Gastrocnemius medialis (tissue), 4 donors: ENCODE measurements at regions not wholly inside any gene's neighbourhood (a gene's known extent, or its start where the extent isn't known, plus 50 kb on each side); places are given as distances from the start of the nearest gene placed in this dataset.

Source experiments
- ATAC-seq, 2 donors: fragments of 150-250 bp; one replicate each; pipeline ENCODE4 v1.9.1; 2016
- DNase-seq, 2 donors: peaks; one replicate each; pipeline ENCODE4 v3.0.0-alpha.2; 2019
- H3K27ac ChIP-seq, 4 donors: fragments of 200-600 bp; sonication (generic); 1 replicate in 1 of 4; 2 replicates in 3 of 4; pipeline ENCODE4 v1.5.1; 2016 to 2018; ENCODE audit warnings: mild to moderate bottlenecking in 2 of 4, moderate library complexity in 1 of 4
- H3K27me3 ChIP-seq, 3 donors: fragments of 200-600 bp; sonication (generic) in 2 of 3; 1 replicate in 1 of 3; 2 replicates in 2 of 3; pipeline versions ENCODE4 v1.5.1 to v1.6.0; 2016 to 2019; ENCODE audit warnings: mild to moderate bottlenecking in 1 of 3, moderate library complexity in 1 of 3
- H3K36me3 ChIP-seq, 2 donors: fragments of 200-600 bp; sonication (generic) in 1 of 2; one replicate each; pipeline ENCODE4 v1.5.1; 2017 to 2018
- H3K4me1 ChIP-seq, 2 donors: fragments of 200-600 bp; sonication (generic) in 1 of 2; one replicate each; pipeline ENCODE4 v1.5.1; 2016 to 2017; ENCODE audit warnings: mild to moderate bottlenecking in 2 of 2
- H3K4me3 ChIP-seq, 4 donors: fragments of 200-600 bp; sonication (generic) in 3 of 4; 1 replicate in 1 of 4; 2 replicates in 3 of 4; pipeline ENCODE4 v1.5.1; 2016 to 2019; ENCODE audit warnings: mild to moderate bottlenecking in 2 of 4
- H3K9me3 ChIP-seq, 3 donors: fragments of 200-600 bp; sonication (generic) in 2 of 3; 1 replicate in 1 of 3; 2 replicates in 2 of 3; pipeline ENCODE4 v1.5.1; 2016 to 2019
- POLR2A ChIP-seq, 2 donors: fragments of 450-650 bp; IDR thresholded peaks; one replicate each; pipeline ENCODE4 v1.6.1; 2017; ENCODE audit warnings: antibody characterized with exemption in 2 of 2, mild to moderate bottlenecking in 2 of 2, moderate library complexity in 2 of 2
- in situ Hi-C, 4 donors: fragments of 200-750 bp; cut with MboI; loops; one replicate each; pipeline versions ENCODE4 v1.15.0 to v1.8.0; 2017; ENCODE audit warnings: low sequenced_read_pairs in 4 of 4
- intact Hi-C: fragments of 100-400 bp; cut with DNase I; formaldehyde crosslinking; loops from one replicate; pipeline ENCODE4 v1.15.1; 2023; ENCODE audit warnings: low total_unique reads
- TF ChIP-seq, protein P1 (sequence below), 5 experiments: fragments of 450-650 bp in 3 of 5; fragments of 200-600 bp in 2 of 5; sonication (generic) in 2 of 5; IDR thresholded peaks in 4 of 5; conservative IDR thresholded peaks in 1 of 5; 1 replicate in 4 of 5; 2 replicates in 1 of 5; pipeline ENCODE4 v1.5.1; 2016 to 2019; ENCODE audit warnings: antibody characterized with exemption in 5 of 5, mild to moderate bottlenecking in 3 of 5, moderate library complexity in 3 of 5

- H3K4me3 ChIP-seq, result no peak overlapping the region
- ATAC-seq (no peak), DNase-seq (no peak)
- H3K27me3 ChIP-seq, result no peaks in the 10 kb centered on the region
- TF ChIP-seq, protein P1, sequence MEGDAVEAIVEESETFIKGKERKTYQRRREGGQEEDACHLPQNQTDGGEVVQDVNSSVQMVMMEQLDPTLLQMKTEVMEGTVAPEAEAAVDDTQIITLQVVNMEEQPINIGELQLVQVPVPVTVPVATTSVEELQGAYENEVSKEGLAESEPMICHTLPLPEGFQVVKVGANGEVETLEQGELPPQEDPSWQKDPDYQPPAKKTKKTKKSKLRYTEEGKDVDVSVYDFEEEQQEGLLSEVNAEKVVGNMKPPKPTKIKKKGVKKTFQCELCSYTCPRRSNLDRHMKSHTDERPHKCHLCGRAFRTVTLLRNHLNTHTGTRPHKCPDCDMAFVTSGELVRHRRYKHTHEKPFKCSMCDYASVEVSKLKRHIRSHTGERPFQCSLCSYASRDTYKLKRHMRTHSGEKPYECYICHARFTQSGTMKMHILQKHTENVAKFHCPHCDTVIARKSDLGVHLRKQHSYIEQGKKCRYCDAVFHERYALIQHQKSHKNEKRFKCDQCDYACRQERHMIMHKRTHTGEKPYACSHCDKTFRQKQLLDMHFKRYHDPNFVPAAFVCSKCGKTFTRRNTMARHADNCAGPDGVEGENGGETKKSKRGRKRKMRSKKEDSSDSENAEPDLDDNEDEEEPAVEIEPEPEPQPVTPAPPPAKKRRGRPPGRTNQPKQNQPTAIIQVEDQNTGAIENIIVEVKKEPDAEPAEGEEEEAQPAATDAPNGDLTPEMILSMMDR (IDR thresholded peaks at IDR 0.05 in 4 of 5, conservative IDR thresholded peaks at IDR 0.05 in 1 of 5), result no peak
- no peak for TF ChIP-seq POLR2A (IDR thresholded peaks at IDR 0.05)
- H3K9me3 ChIP-seq, result no peaks in the 10 kb centered on the region
- H3K4me1 ChIP-seq, result no peaks in the 10 kb centered on the region
- H3K36me3 ChIP-seq, result no peaks in the 10 kb centered on the region
- intact Hi-C loops (no loop called here), in situ Hi-C loops (no loop called here)
- H3K27ac ChIP-seq, result no peak overlapping the region
Observed at GRCh38 chr2:145609951-145610350, 1090.0 kb upstream of the ZEB2 start.

DNA sequence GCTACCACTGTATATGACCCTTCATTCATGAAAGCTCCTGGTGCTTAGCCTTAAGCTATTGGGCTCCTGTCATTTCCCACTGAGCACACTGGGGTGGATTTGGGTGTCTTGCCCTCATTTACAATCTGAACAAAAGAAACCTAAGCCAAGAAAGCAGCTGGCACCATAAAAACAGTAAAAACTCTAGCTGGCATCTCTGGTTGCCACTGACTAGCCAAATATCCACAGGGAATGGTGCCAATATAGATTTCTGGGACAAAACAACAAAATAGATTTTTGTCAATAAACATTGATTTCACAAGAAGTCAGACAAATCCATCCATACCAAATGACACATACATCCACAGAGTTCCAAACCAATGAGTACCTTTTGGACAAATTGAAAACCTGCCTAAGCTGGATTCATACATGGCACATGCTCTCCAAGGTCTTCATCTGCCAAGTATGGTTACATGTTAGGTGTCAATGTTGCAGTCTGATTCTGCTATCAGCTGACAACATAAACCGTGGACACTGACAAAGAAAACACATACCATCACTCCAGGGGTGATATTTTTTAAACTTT lies 1081.5 kb upstream of the ZEB2 start:
- DNase-seq, result no peak
- in situ Hi-C loops, result no loop called here
- ATAC-seq, result no peak
- no peaks in the 10 kb centered on the region for H3K9me3 ChIP-seq
- no peaks in the 10 kb centered on the region for H3K36me3 ChIP-seq
- H3K27me3 ChIP-seq, result no peaks in the 10 kb centered on the region
- no peak overlapping the region for H3K4me3 ChIP-seq
- no peak overlapping the region for H3K27ac ChIP-seq
- intact Hi-C loops, result no loop called here
- TF ChIP-seq, protein P1 (IDR thresholded peaks at IDR 0.05 in 4 of 5, conservative IDR thresholded peaks at IDR 0.05 in 1 of 5), result no peak
- TF ChIP-seq POLR2A (IDR thresholded peaks at IDR 0.05), result no peak
- no peaks in the 10 kb centered on the region for H3K4me1 ChIP-seq

- H3K27ac ChIP-seq, result no peak overlapping the region
- H3K4me1 ChIP-seq, result no peaks in the 10 kb centered on the region
- ATAC-seq, result no peak
- in situ Hi-C loops, result no loop called here
- H3K27me3 ChIP-seq, result no peaks in the 10 kb centered on the region
- intact Hi-C loops, result no loop called here
- no peak for DNase-seq
- H3K36me3 ChIP-seq, result no peaks in the 10 kb centered on the region
- no peak overlapping the region for H3K4me3 ChIP-seq
- TF ChIP-seq, protein P1 (IDR thresholded peaks at IDR 0.05 in 4 of 5, conservative IDR thresholded peaks at IDR 0.05 in 1 of 5), result no peak
- TF ChIP-seq POLR2A (IDR thresholded peaks at IDR 0.05), result no peak
- no peaks in the 10 kb centered on the region for H3K9me3 ChIP-seq
Observed at GRCh38 chr2:145600811-145601210, 1080.9 kb upstream of the ZEB2 start.

DNA sequence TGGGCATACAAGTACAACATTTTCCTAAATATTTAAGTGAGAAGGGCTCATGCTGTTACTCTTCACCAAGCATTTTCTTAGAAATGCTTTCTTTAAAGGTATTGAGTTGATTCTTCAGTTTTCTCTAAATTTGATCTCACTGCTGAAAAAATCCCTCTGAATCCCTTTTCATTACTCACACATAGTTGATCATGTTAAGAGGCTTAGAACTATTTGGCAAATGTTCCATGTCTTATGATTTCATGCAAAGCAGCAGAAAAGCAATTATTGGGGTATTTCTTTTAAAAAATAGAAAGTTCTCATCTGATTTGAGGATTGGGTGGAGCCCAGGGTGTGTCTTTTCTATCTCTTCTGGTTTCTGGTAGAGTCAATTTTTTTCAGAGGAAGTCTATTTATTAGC lies 1079.8 kb upstream of the ZEB2 start:
- Histone ChIP-seq H3K4me1 (no peaks in the 10 kb centered on the region), H3K27me3 (no peaks in the 10 kb centered on the region), H3K36me3 (no peaks in the 10 kb centered on the region), H3K27ac (no peak overlapping the region), H3K9me3 (no peaks in the 10 kb centered on the region), H3K4me3 (no peak overlapping the region)
- DNase-seq (no peak), ATAC-seq (no peak)
- in situ Hi-C loops (no loop called here), intact Hi-C loops (no loop called here)
- TF ChIP-seq, protein P1 (IDR thresholded peaks at IDR 0.05 in 4 of 5, conservative IDR thresholded peaks at IDR 0.05 in 1 of 5), result no peak
- no peak for TF ChIP-seq POLR2A (IDR thresholded peaks at IDR 0.05)

DNA sequence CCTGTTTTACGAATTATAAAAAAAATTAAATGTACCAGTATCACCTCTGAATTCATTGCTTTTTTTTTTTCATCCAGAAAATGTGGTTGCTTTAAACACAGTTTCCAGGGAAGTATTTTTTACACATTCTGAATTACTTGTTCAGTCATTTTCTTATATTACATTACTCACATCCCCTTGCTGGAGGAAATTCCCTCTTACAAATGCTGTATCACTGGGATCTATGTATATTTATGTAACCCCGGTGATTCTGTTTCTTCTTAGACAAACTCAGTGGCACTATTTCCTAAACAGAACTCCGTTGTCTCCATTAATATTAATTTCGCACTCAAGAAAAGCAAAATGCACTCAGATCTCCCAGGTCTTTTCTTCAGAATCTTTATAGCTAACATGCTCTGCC lies 1078.5 kb upstream of the ZEB2 start:
- TF ChIP-seq, protein P1 (IDR thresholded peaks at IDR 0.05 in 4 of 5, conservative IDR thresholded peaks at IDR 0.05 in 1 of 5), result no peak
- no peak for TF ChIP-seq POLR2A (IDR thresholded peaks at IDR 0.05)
- H3K4me1 ChIP-seq, result no peaks in the 10 kb centered on the region
- no peak for ATAC-seq
- DNase-seq, result no peak
- H3K27me3 ChIP-seq, result no peaks in the 10 kb centered on the region
- intact Hi-C loops (no loop called here), in situ Hi-C loops (no loop called here)
- no peak overlapping the region for H3K4me3 ChIP-seq
- H3K27ac ChIP-seq, result no peak overlapping the region
- no peaks in the 10 kb centered on the region for H3K9me3 ChIP-seq
- no peaks in the 10 kb centered on the region for H3K36me3 ChIP-seq
